ENCODE measurements at regions not wholly inside any gene's neighbourhood (a gene's known extent, or its start where the extent isn't known, plus 50 kb on each side); places are given as distances from the start of the nearest gene placed in this dataset.

DNA sequence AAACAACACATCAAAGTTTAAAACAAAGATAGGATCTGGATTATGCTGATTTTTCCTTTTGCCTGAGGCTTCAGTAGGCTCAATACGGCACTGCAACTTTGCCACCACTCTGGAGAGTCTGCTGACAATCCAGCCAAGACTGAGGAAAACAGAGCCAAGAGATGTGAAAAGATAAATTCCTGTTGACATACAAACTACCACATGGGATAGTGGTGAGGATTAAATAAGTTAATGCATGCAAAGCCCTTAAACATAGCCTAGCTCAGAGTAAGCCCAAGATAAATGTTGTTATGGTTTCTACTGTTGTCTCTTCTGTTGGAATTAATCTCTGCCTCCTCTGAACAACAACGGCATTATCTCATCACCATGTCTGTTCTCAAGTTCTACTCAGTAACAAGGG, 245.9 kb upstream of the LMCD1 start:
- TF ChIP-seq EZH2 (IDR thresholded peaks at IDR 0.05; ENCODE audit: borderline replicate concordance, low read length) = no peak
- TF ChIP-seq, protein P1, sequence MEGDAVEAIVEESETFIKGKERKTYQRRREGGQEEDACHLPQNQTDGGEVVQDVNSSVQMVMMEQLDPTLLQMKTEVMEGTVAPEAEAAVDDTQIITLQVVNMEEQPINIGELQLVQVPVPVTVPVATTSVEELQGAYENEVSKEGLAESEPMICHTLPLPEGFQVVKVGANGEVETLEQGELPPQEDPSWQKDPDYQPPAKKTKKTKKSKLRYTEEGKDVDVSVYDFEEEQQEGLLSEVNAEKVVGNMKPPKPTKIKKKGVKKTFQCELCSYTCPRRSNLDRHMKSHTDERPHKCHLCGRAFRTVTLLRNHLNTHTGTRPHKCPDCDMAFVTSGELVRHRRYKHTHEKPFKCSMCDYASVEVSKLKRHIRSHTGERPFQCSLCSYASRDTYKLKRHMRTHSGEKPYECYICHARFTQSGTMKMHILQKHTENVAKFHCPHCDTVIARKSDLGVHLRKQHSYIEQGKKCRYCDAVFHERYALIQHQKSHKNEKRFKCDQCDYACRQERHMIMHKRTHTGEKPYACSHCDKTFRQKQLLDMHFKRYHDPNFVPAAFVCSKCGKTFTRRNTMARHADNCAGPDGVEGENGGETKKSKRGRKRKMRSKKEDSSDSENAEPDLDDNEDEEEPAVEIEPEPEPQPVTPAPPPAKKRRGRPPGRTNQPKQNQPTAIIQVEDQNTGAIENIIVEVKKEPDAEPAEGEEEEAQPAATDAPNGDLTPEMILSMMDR (IDR thresholded peaks at IDR 0.05; ENCODE audit: low read length) = no peak

Data from OCI-LY1 (cell line).